ENCODE measurements at regions not wholly inside any gene's neighbourhood (a gene's known extent, or its start where the extent isn't known, plus 50 kb on each side); places are given as distances from the start of the nearest gene placed in this dataset.

DNA sequence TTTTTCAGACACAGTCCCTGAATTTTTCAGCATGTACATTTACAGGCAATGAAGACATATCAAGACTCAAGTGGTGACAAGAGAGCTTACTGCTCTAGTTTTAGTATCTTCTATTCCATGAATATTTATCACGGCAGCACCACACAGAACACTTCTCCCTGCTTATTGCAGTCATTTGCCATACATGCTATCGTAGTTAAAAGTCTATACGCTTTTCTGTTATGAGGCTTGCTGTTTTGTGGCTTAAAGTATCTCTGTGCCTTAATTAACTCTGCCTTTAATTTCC, 65.4 kb upstream of the GK2 start:
- TF ChIP-seq, protein P1, sequence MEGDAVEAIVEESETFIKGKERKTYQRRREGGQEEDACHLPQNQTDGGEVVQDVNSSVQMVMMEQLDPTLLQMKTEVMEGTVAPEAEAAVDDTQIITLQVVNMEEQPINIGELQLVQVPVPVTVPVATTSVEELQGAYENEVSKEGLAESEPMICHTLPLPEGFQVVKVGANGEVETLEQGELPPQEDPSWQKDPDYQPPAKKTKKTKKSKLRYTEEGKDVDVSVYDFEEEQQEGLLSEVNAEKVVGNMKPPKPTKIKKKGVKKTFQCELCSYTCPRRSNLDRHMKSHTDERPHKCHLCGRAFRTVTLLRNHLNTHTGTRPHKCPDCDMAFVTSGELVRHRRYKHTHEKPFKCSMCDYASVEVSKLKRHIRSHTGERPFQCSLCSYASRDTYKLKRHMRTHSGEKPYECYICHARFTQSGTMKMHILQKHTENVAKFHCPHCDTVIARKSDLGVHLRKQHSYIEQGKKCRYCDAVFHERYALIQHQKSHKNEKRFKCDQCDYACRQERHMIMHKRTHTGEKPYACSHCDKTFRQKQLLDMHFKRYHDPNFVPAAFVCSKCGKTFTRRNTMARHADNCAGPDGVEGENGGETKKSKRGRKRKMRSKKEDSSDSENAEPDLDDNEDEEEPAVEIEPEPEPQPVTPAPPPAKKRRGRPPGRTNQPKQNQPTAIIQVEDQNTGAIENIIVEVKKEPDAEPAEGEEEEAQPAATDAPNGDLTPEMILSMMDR (IDR thresholded peaks at IDR 0.05; ENCODE audit: poor library complexity), result no peak
- no peak for TF ChIP-seq EZH2phosphoT487 (IDR thresholded peaks at IDR 0.05; ENCODE audit: low read depth, severe bottlenecking, unreplicated experiment)
- TF ChIP-seq EZH2 (IDR thresholded peaks at IDR 0.05; ENCODE audit: borderline replicate concordance), result no peak
- Histone ChIP-seq H3K27me3 (no peaks in the 10 kb centered on the region), H3K36me3 (replicated peaks; ENCODE audit: insufficient read depth, low read depth) (no peaks in the 10 kb centered on the region), H3K9me2 (replicated peaks; ENCODE audit: insufficient read depth) (no peaks in the 10 kb centered on the region), H3K27ac (no peak overlapping the region), H4K20me1 (ENCODE audit: insufficient read depth, poor library complexity, severe bottlenecking) (no peaks in the 10 kb centered on the region), H3K9me3 (ENCODE audit: low read depth) (no peaks in the 10 kb centered on the region), H3K79me2 (no peaks in the 10 kb centered on the region), H3K4me2 (no peak overlapping the region), H2AFZ (no peak overlapping the region), H3K4me3 (no peak overlapping the region), H3K4me1 (ENCODE audit: insufficient read depth) (no peaks in the 10 kb centered on the region)
- WGBS (ENCODE audit: low lambda C conversion rate, missing lambda C conversion rate), result 89% methylated on average over 3 of the region's 3 CpGs
- DNase-seq (ENCODE audit: low spot score), result no peak

DNA sequence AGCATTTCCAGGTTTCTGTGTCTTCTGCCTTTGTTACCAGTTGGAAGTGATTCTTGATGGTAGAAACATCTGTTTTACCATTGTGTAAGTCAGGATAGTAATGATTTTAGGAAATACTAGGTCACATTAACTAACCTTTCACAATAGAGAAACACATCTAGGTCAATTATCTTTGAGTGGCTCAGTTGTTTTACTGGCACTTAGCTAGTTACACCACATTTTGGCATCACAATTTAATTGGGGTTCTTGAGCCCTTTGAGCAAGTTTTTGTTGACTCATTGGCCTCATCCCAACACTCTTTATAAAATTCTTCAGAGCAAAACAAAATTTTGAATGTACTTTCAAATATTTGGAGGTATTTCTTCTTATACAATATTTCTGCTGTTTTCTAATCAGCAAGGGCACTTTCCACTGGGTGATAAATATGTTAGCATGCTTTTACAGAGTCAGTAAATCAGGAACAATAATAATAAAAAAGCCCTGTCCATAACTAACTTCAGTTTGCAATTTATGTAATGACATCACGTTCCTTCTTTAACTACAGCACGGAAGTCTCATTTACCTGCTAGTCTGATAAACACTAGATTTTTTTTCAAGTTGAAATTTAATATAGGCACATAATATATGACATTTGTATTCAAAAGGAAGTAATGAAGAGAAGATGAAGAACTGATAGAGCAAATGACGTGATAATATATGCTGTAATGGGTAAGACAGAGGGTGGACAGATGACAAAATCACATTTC, 64.8 kb upstream of the GK2 start:
- no peak overlapping the region for H3K27ac ChIP-seq
- TF ChIP-seq, protein P1 (IDR thresholded peaks at IDR 0.05; ENCODE audit: poor library complexity), result no peak
- TF ChIP-seq EZH2 (IDR thresholded peaks at IDR 0.05; ENCODE audit: borderline replicate concordance) (no peak), EZH2phosphoT487 (IDR thresholded peaks at IDR 0.05; ENCODE audit: low read depth, severe bottlenecking, unreplicated experiment) (no peak)
- no peak overlapping the region for H3K4me3 ChIP-seq
- H3K9me2 ChIP-seq (replicated peaks; ENCODE audit: insufficient read depth), result no peaks in the 10 kb centered on the region
- H3K9me3 ChIP-seq (ENCODE audit: low read depth), result no peaks in the 10 kb centered on the region
- DNase-seq (ENCODE audit: low spot score), result no peak
- no peaks in the 10 kb centered on the region for H3K79me2 ChIP-seq
- H3K36me3 ChIP-seq (replicated peaks; ENCODE audit: insufficient read depth, low read depth), result no peaks in the 10 kb centered on the region
- no peaks in the 10 kb centered on the region for H3K27me3 ChIP-seq
- no peak overlapping the region for H3K4me2 ChIP-seq
- H2AFZ ChIP-seq, result no peak overlapping the region
- H4K20me1 ChIP-seq (ENCODE audit: insufficient read depth, poor library complexity, severe bottlenecking), result no peaks in the 10 kb centered on the region
- H3K4me1 ChIP-seq (ENCODE audit: insufficient read depth), result no peaks in the 10 kb centered on the region
- WGBS (ENCODE audit: low lambda C conversion rate, missing lambda C conversion rate), result 90% methylated on average over 3 of the region's 3 CpGs

DNA sequence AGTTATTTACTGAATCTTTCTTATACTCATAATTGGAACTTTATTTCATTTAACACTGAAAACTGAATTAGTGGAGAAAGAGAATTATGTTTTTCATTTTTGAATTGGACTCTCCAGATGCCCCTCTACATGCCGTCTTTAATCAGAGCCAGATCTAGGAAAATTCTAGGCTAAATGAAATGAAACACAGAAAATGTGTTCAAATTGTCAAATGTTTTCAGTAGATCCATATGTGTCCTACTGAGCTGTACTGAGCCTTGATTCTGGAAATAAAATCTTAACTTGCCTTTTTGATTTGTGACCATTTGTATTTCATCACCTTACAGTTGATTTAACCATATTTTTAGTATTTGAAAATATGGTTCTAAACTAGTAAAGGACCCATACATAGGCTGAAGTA, 64.0 kb upstream of the GK2 start:
- H3K27ac ChIP-seq, result no peak overlapping the region
- no peak for DNase-seq (ENCODE audit: low spot score)
- no peaks in the 10 kb centered on the region for H3K9me2 ChIP-seq (replicated peaks; ENCODE audit: insufficient read depth)
- 93% methylated on average over 1 of the region's 1 CpG for WGBS (ENCODE audit: low lambda C conversion rate, missing lambda C conversion rate)
- no peaks in the 10 kb centered on the region for H3K4me1 ChIP-seq (ENCODE audit: insufficient read depth)
- no peak for TF ChIP-seq EZH2 (IDR thresholded peaks at IDR 0.05; ENCODE audit: borderline replicate concordance)
- TF ChIP-seq EZH2phosphoT487 (IDR thresholded peaks at IDR 0.05; ENCODE audit: low read depth, severe bottlenecking, unreplicated experiment), result no peak
- TF ChIP-seq, protein P1 (IDR thresholded peaks at IDR 0.05; ENCODE audit: poor library complexity), result no peak
- H3K9me3 ChIP-seq (ENCODE audit: low read depth), result no peaks in the 10 kb centered on the region
- H2AFZ ChIP-seq, result no peak overlapping the region
- H3K27me3 ChIP-seq, result no peaks in the 10 kb centered on the region
- no peaks in the 10 kb centered on the region for H4K20me1 ChIP-seq (ENCODE audit: insufficient read depth, poor library complexity, severe bottlenecking)
- no peaks in the 10 kb centered on the region for H3K36me3 ChIP-seq (replicated peaks; ENCODE audit: insufficient read depth, low read depth)
- H3K79me2 ChIP-seq, result no peaks in the 10 kb centered on the region
- no peak overlapping the region for H3K4me3 ChIP-seq
- no peak overlapping the region for H3K4me2 ChIP-seq

DNA sequence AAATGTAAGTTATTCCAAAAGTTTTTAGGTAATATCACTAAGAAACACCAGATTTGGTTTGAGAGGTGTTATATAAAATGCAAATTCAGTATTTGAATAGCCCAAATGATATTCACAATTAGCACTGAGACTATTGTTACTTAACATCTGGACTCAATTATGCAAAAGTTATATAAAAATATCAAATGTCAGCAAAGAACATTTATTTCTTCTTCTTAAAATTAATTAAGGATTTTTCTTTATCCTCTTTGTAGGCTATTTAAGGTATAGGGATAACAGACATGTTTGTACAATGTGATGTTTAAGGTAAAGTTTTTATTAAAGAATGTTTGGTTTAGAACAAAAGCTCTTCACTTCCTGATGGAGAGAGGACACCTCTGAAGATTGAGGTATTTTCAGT, 63.3 kb upstream of the GK2 start:
- TF ChIP-seq EZH2phosphoT487 (IDR thresholded peaks at IDR 0.05; ENCODE audit: low read depth, severe bottlenecking, unreplicated experiment), result no peak
- no peak for TF ChIP-seq EZH2 (IDR thresholded peaks at IDR 0.05; ENCODE audit: borderline replicate concordance)
- DNase-seq (ENCODE audit: low spot score), result no peak
- no peaks in the 10 kb centered on the region for H4K20me1 ChIP-seq (ENCODE audit: insufficient read depth, poor library complexity, severe bottlenecking)

More for the DNA sequence above, 63.3 kb upstream of the GK2 start:
- Histone ChIP-seq H3K4me1 (ENCODE audit: insufficient read depth) (no peaks in the 10 kb centered on the region), H3K27me3 (no peaks in the 10 kb centered on the region), H3K4me3 (no peak overlapping the region), H2AFZ (no peak overlapping the region), H3K9me3 (ENCODE audit: low read depth) (no peaks in the 10 kb centered on the region), H3K79me2 (no peaks in the 10 kb centered on the region), H3K9me2 (replicated peaks; ENCODE audit: insufficient read depth) (no peaks in the 10 kb centered on the region), H3K4me2 (no peak overlapping the region), H3K27ac (no peak overlapping the region), H3K36me3 (replicated peaks; ENCODE audit: insufficient read depth, low read depth) (no peaks in the 10 kb centered on the region)

Measured in hepatocyte (in vitro differentiated cells).